OCI-LY7 (cell line): ENCODE measurements at regions not wholly inside any gene's neighbourhood (a gene's known extent, or its start where the extent isn't known, plus 50 kb on each side); places are given as distances from the start of the nearest gene placed in this dataset.

ENCODE experiments used
- CTCF ChIP-seq: fragments of 200-600 bp; sonication (generic); conservative IDR thresholded peaks from 2 replicates; pipeline ENCODE4 v1.5.1; 2014; ENCODE audit warnings: mild to moderate bottlenecking, antibody characterized with exemption, low read length, moderate library complexity, mixed read lengths
- EZH2phosphoT487 ChIP-seq: fragments of 200-600 bp; sonication (generic); IDR thresholded peaks from 2 replicates; pipeline ENCODE4 v1.6.1; 2018; ENCODE audit warnings: low read depth, borderline replicate concordance, mild to moderate bottlenecking, mixed run types, antibody characterized with exemption, low read length, moderate library complexity, mixed read lengths

GRCh38 chr13:50711996-50712395 is 131.5 kb downstream of the DLEU7 start:
- TF ChIP-seq CTCF, result no peak
- TF ChIP-seq EZH2phosphoT487, result no peak
